ENCODE measurements at regions not wholly inside any gene's neighbourhood (a gene's known extent, or its start where the extent isn't known, plus 50 kb on each side); places are given as distances from the start of the nearest gene placed in this dataset.

DNA sequence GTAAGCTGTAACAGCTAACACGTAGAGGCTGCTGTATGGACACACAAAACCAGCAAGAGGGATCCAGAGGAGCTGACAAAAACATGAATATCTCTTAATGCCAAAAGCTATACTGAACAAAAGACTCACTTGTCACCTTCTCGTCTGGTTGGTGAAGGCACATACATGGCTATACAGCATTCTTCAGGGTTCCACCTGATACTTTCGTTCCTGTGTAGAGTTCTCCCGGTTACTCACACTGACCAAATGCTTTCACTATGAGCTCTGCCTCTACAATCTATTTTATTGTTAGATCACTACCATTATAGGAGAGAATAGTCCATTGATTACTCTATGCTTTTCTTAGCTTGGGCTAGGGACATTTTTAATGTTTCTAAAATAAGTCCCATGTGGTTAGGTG is 193.1 kb downstream of the HNMT start:
- TF ChIP-seq, protein P1, sequence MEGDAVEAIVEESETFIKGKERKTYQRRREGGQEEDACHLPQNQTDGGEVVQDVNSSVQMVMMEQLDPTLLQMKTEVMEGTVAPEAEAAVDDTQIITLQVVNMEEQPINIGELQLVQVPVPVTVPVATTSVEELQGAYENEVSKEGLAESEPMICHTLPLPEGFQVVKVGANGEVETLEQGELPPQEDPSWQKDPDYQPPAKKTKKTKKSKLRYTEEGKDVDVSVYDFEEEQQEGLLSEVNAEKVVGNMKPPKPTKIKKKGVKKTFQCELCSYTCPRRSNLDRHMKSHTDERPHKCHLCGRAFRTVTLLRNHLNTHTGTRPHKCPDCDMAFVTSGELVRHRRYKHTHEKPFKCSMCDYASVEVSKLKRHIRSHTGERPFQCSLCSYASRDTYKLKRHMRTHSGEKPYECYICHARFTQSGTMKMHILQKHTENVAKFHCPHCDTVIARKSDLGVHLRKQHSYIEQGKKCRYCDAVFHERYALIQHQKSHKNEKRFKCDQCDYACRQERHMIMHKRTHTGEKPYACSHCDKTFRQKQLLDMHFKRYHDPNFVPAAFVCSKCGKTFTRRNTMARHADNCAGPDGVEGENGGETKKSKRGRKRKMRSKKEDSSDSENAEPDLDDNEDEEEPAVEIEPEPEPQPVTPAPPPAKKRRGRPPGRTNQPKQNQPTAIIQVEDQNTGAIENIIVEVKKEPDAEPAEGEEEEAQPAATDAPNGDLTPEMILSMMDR (IDR thresholded peaks at IDR 0.05) = no peak
- TF ChIP-seq POLR2A (IDR thresholded peaks at IDR 0.05) = no peak

All from Peyer's patch (tissue), 4 donors.